Heart right ventricle (tissue), 16 donors: ENCODE measurements at regions not wholly inside any gene's neighbourhood (a gene's known extent, or its start where the extent isn't known, plus 50 kb on each side); places are given as distances from the start of the nearest gene placed in this dataset.

Experiments used
- ATAC-seq, 8 donors: fragments of 200-7000 bp; cut with Tn5 transposase; one replicate each; pipeline ENCODE4 v1.9.1; 2020; ENCODE audit warnings: mild to moderate bottlenecking in 8 of 8, moderate library complexity in 8 of 8, moderate number of reproducible peaks in 1 of 8
- DNase-seq, 2 donors: peaks; one replicate each; pipeline ENCODE4 v3.0.0-alpha.2; 2020
- H3K27ac ChIP-seq, 10 donors: fragments of 200-600 bp; sonication (generic) in 2 of 10; one replicate each; pipeline versions ENCODE4 v1.5.0 to v1.8.0; 2020 to 2022; ENCODE audit warnings: mild to moderate bottlenecking in 3 of 10
- H3K27me3 ChIP-seq, 7 donors: fragments of 200-600 bp; one replicate each; pipeline ENCODE4 v1.8.0; 2021 to 2022; ENCODE audit warnings: mild to moderate bottlenecking in 2 of 7
- H3K36me3 ChIP-seq, 9 donors: fragments of 200-600 bp; sonication (generic) in 1 of 9; one replicate each; pipeline versions ENCODE4 v1.5.0 to v1.8.0; 2020 to 2022; ENCODE audit warnings: mild to moderate bottlenecking in 2 of 9
- H3K4me1 ChIP-seq, 9 donors: fragments of 200-600 bp; sonication (generic) in 1 of 9; one replicate each; pipeline versions ENCODE4 v1.5.0 to v1.8.0; 2020 to 2022; ENCODE audit warnings: mild to moderate bottlenecking in 4 of 9
- H3K4me3 ChIP-seq, 10 donors: fragments of 200-600 bp; sonication (generic) in 2 of 10; one replicate each; pipeline versions ENCODE4 v1.5.0 to v1.8.0; 2020 to 2022; ENCODE audit warnings: mild to moderate bottlenecking in 7 of 10, moderate library complexity in 2 of 10
- H3K9me3 ChIP-seq, 11 donors: fragments of 200-600 bp in 10 of 11; sonication (generic) in 2 of 11; one replicate each; pipeline versions ENCODE4 v1.5.0 to v1.8.0; 2013 to 2022; ENCODE audit warnings: mild to moderate bottlenecking in 2 of 11, control low read depth in 1 of 11, moderate library complexity in 1 of 11
- WGBS, 2 donors: extraction: QIAGEN DNeasy Blood & Tissue Kit; methylation state at CpG; one replicate each; pipeline ENCODE4 v1.1.7; 2013; ENCODE audit warnings: inconsistent platforms in 1 of 2; 5-methylcytosine and 5-hydroxymethylcytosine counted together
- intact Hi-C, 10 donors: fragments of 100-400 bp; cut with DNase I; formaldehyde crosslinking; loops; one replicate each; pipeline versions ENCODE4 v1.11.1 to v1.14.2; 2022
- TF ChIP-seq, protein P1 (sequence below), 9 donors: fragments of 200-600 bp; sonication (generic) in 2 of 9; IDR thresholded peaks; one replicate each; pipeline versions ENCODE4 v1.5.0 to v1.8.0; 2021 to 2022; ENCODE audit warnings: antibody characterized with exemption in 9 of 9, mild to moderate bottlenecking in 5 of 9, moderate library complexity in 1 of 9
- donor health status: Arrhythmogenic right ventricular cardiomyopathy.
- donor health status: ischemic (EF 13 %, LVEDD 7.1; RV severe dilation, severe dysfunction).
- donor health status: healthy with polysubstance abuse.
- donor health status: DM: no; HTN: yes; CAD: no.
- donor health status: DM: no; HTN: no; CAD: no.
- donor health status: ischemic (EF 25% LVEDD 6.9; RV normal size, moderate dysfunction).
- donor health status: ischemic (EF 25% LVEDD 5.7; RV mildly dilated, moderate dysfunction).
- donor health status: healthy.
- donor health status: DM: yes; HTN: yes; CAD: no.
- donor health status: Ischemic cardiomyopathy.
- donor health status: ischemic (EF 35%, LVEDD 5.7; RV mildly dilated, moderate dysfunction).
- donor health status: nonischemic (EF 11% LVEDD 7.7; RV severe dilation, severe dysfunction).
- donor health status: DM: yes; HTN: yes; CAD: no.
- donor health status: PGD.
- donor health status: ischemic (EF 29% LVEDD 5.4; RV normal size, mild dysfunction).
- donor health status: nonischemic (EF 23%, LVEDD 6.1; RV moderate dilation, normal function).

DNA sequence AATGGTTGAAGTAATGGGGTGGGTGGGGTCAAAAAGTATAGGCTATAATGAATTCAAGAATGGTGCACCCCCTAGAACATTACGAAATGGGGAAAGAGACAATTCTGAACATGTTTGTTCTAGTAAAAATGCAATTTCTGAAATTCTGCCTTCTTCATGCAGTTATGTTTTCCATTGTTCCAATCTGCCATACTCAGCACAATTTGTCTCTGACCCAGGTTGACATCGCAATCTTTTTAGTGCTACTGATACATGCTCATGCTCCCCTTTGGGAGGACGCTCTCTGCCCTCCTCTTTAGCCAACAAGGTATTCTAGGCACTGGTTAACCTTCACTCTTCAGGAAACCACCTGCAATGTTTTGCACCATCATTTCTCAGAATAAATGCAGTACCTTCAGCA is 1303.9 kb upstream of the PIK3C3 start:
- TF ChIP-seq, protein P1, sequence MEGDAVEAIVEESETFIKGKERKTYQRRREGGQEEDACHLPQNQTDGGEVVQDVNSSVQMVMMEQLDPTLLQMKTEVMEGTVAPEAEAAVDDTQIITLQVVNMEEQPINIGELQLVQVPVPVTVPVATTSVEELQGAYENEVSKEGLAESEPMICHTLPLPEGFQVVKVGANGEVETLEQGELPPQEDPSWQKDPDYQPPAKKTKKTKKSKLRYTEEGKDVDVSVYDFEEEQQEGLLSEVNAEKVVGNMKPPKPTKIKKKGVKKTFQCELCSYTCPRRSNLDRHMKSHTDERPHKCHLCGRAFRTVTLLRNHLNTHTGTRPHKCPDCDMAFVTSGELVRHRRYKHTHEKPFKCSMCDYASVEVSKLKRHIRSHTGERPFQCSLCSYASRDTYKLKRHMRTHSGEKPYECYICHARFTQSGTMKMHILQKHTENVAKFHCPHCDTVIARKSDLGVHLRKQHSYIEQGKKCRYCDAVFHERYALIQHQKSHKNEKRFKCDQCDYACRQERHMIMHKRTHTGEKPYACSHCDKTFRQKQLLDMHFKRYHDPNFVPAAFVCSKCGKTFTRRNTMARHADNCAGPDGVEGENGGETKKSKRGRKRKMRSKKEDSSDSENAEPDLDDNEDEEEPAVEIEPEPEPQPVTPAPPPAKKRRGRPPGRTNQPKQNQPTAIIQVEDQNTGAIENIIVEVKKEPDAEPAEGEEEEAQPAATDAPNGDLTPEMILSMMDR (IDR thresholded peaks at IDR 0.05): no peak
- H3K9me3 ChIP-seq: peaks cover 0 to 18% (median 0%) of the 10 kb centered on the region in 11 donors
- no peak for DNase-seq
- no peaks in the 10 kb centered on the region for H3K27me3 ChIP-seq
- H3K36me3 ChIP-seq: no peaks in the 10 kb centered on the region
- no peaks in the 10 kb centered on the region for H3K4me1 ChIP-seq
- no peak overlapping the region for H3K27ac ChIP-seq
- WGBS, 2 donors: 81 to 88% methylated on average over 3 of the region's 3 CpGs
- H3K4me3 ChIP-seq: no peak overlapping the region
- intact Hi-C loops: no loop called here
- no peak for ATAC-seq

DNA sequence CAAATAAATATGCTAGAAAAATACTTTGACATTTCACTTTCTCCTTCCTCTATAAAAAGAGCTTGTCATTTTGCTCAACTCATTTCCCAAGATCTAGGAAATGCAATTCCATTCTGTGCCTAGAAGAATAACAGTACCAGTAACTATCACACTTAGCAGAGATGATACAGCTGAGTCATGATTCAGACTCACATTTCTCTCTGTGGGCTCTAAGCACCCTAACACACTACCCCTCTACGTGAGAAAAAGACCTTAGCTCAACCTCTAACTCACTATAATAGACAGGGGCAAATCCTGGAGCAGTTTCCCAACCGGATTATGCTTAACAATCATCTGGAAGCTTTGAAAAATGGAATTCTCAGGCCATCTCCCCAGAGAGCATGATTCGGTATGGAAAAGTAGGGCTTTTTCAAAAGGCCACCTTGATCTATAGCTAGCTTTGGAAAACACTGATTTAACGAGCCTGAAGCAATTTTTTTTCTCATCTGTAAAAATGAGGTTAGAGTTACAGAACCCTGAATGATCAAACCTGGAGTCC is 1312.3 kb upstream of the PIK3C3 start:
- WGBS, 2 donors: 59 to 79% methylated on average over 4 of the region's 4 CpGs
- DNase-seq: no peak
- H3K9me3 ChIP-seq: peaks cover 0 to 4% (median 0%) of the 10 kb centered on the region in 11 donors
- intact Hi-C loops: no loop called here
- no peak overlapping the region for H3K4me3 ChIP-seq
- no peaks in the 10 kb centered on the region for H3K4me1 ChIP-seq
- TF ChIP-seq, protein P1 (IDR thresholded peaks at IDR 0.05): no peak
- H3K27me3 ChIP-seq: no peaks in the 10 kb centered on the region
- H3K36me3 ChIP-seq: no peaks in the 10 kb centered on the region
- H3K27ac ChIP-seq: no peak overlapping the region
- ATAC-seq: no peak

DNA sequence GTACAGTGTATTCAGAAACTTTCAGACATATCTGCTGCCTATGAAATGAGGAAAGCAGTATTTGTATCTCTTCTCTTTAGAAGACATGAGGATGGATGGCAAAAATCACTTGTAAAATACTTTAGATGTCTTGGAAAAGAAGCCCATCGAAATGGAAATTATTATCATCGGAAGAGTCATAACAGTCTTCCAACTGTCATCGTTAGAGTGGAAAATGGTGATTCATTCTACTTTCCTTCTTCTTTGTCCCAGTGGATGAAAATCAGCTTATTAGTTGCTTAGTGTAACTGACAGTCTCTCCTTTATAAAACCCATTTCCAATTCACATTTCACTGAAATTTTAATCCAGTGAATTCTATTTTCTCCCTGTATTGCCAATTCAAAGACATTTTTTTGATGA is 1323.7 kb upstream of the PIK3C3 start:
- no peak overlapping the region for H3K4me3 ChIP-seq
- WGBS, 2 donors: 91% methylated on average over 3 of the region's 3 CpGs
- no peak overlapping the region for H3K27ac ChIP-seq
- H3K4me1 ChIP-seq: no peaks in the 10 kb centered on the region
- H3K9me3 ChIP-seq: peaks cover 0 to 49% (median 0%) of the 10 kb centered on the region in 11 donors
- intact Hi-C loops: loop anchor here in 2 of 10 donors (10.0 kb wide), 2 partner anchors 53 to 57 kb away; no protein-coding TSS in a partner anchor
- H3K27me3 ChIP-seq: no peaks in the 10 kb centered on the region
- TF ChIP-seq, protein P1 (IDR thresholded peaks at IDR 0.05): no peak
- ATAC-seq: no peak
- DNase-seq: no peak
- H3K36me3 ChIP-seq: no peaks in the 10 kb centered on the region

DNA sequence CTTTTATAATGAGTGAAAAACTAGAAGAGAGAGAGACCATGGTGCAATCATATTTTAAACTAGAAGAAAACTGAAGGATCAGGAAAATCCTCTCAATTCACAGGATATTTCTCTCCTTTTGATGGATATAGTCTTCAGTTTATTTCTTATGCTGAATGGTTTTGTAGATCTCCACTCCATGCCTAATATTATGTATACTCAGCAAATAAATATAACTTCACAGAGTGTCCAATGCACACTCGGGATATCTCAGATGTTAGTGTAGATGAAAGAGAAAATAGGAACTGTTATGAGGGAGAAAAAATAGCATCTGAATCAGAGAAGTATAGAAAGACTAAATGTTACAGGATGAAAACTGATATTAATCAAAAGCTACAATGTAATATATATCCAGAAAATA is 1324.5 kb upstream of the PIK3C3 start:
- ATAC-seq (no peak), DNase-seq (no peak)
- 87 to 94% methylated on average over 1 of the region's 1 CpG for WGBS, 2 donors
- TF ChIP-seq, protein P1 (IDR thresholded peaks at IDR 0.05): no peak
- H3K4me1 ChIP-seq: no peaks in the 10 kb centered on the region
- H3K27me3 ChIP-seq: no peaks in the 10 kb centered on the region
- H3K27ac ChIP-seq: no peak overlapping the region
- no peaks in the 10 kb centered on the region for H3K36me3 ChIP-seq
- peaks cover 0 to 43% (median 0%) of the 10 kb centered on the region in 11 donors for H3K9me3 ChIP-seq
- no peak overlapping the region for H3K4me3 ChIP-seq
- intact Hi-C loops: loop anchor here in 2 of 10 donors (10.0 kb wide), 2 partner anchors 54 to 56 kb away; no protein-coding TSS in a partner anchor
